ENCODE measurements at regions not wholly inside any gene's neighbourhood (a gene's known extent, or its start where the extent isn't known, plus 50 kb on each side); places are given as distances from the start of the nearest gene placed in this dataset.

GRCh38 chr13:61546413-61546812 lies 130.8 kb upstream of the PCDH20 start:
- 0 out of 2 replicates have a peak, but pooled peaks have one; percentile 16 for TF ChIP-seq ZFP3 (CRISPR knock-in tag; IDR thresholded peaks at IDR 0.05)
- no peak for TF ChIP-seq CSRNP3 (CRISPR knock-in tag; IDR thresholded peaks at IDR 0.05)
- peak; percentile 97 for TF ChIP-seq TSHZ2 (CRISPR knock-in tag; IDR thresholded peaks at IDR 0.05)
- TF ChIP-seq ARNTL (CRISPR knock-in tag; IDR thresholded peaks at IDR 0.05; ENCODE audit: borderline replicate concordance, low read depth), result no peak
- peak; percentile 62 for TF ChIP-seq ISL1 (CRISPR knock-in tag; IDR thresholded peaks at IDR 0.05)
- TF ChIP-seq PATZ1 (CRISPR knock-in tag; IDR thresholded peaks at IDR 0.05; ENCODE audit: borderline replicate concordance), result no peak
- TF ChIP-seq TOX (CRISPR knock-in tag; IDR thresholded peaks at IDR 0.05; ENCODE audit: borderline replicate concordance), result no peak
- no peak for TF ChIP-seq OSR1 (CRISPR knock-in tag; IDR thresholded peaks at IDR 0.05)
- TF ChIP-seq ESRRG (CRISPR knock-in tag; IDR thresholded peaks at IDR 0.05), result no peak
- peak; percentile 94 for TF ChIP-seq TCF4 (CRISPR knock-in tag; IDR thresholded peaks at IDR 0.05; ENCODE audit: borderline replicate concordance)
- TF ChIP-seq POU6F1 (CRISPR knock-in tag; IDR thresholded peaks at IDR 0.05; ENCODE audit: borderline replicate concordance, low read depth), result no peak
